ENCODE measurements at regions not wholly inside any gene's neighbourhood (a gene's known extent, or its start where the extent isn't known, plus 50 kb on each side); places are given as distances from the start of the nearest gene placed in this dataset.

DNA sequence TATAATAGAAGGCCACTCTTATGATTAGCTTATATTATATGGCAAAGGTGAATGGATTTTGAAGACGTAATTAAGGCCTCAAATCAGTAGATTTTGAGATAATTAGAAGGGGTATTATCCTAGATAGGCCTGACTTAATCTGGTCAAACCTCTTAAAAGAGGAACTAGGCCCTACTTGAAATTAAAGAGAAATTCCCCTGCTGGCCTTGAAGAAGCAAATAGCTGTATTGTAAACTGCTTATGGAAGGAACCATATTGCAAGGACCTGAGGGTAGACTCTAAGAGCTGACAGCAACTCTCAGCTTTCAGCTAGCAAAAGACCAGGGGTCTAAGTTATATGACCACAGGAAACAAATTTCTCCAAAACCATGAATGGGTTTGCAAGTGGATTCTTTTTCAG lies 219.0 kb upstream of the ONECUT1 start:
- TF ChIP-seq, protein P1, sequence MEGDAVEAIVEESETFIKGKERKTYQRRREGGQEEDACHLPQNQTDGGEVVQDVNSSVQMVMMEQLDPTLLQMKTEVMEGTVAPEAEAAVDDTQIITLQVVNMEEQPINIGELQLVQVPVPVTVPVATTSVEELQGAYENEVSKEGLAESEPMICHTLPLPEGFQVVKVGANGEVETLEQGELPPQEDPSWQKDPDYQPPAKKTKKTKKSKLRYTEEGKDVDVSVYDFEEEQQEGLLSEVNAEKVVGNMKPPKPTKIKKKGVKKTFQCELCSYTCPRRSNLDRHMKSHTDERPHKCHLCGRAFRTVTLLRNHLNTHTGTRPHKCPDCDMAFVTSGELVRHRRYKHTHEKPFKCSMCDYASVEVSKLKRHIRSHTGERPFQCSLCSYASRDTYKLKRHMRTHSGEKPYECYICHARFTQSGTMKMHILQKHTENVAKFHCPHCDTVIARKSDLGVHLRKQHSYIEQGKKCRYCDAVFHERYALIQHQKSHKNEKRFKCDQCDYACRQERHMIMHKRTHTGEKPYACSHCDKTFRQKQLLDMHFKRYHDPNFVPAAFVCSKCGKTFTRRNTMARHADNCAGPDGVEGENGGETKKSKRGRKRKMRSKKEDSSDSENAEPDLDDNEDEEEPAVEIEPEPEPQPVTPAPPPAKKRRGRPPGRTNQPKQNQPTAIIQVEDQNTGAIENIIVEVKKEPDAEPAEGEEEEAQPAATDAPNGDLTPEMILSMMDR (IDR thresholded peaks at IDR 0.05; ENCODE audit: low read length), result no peak
- no peak for TF ChIP-seq EZH2 (IDR thresholded peaks at IDR 0.05; ENCODE audit: borderline replicate concordance, low read length)

Data from OCI-LY1 (cell line).